DOHH2 (cell line): ENCODE measurements at regions not wholly inside any gene's neighbourhood (a gene's known extent, or its start where the extent isn't known, plus 50 kb on each side); places are given as distances from the start of the nearest gene placed in this dataset.

Source experiments
- CTCF ChIP-seq: fragments of 200-600 bp; sonication (generic); IDR thresholded peaks from one replicate; pipeline ENCODE4 v1.5.1; 2014; ENCODE audit warnings: antibody characterized with exemption, mild to moderate bottlenecking, low read depth, low read length; ENCODE audit not compliant: poor library complexity, severe bottlenecking
- EZH2phosphoT487 ChIP-seq: fragments of 200-600 bp; sonication (generic); IDR thresholded peaks from 2 replicates; pipeline ENCODE4 v1.6.1; 2017; ENCODE audit warnings: borderline replicate concordance, mild to moderate bottlenecking, antibody characterized with exemption, low read length, moderate library complexity, mixed read lengths

- TF ChIP-seq CTCF (no peak), EZH2phosphoT487 (no peak)
Observed at GRCh38 chr4:163042306-163042705, 124.4 kb downstream of the NAF1 start.
